Neural cell (in vitro differentiated cells): ENCODE measurements at regions not wholly inside any gene's neighbourhood (a gene's known extent, or its start where the extent isn't known, plus 50 kb on each side); places are given as distances from the start of the nearest gene placed in this dataset.

Source experiments
- H2AFZ ChIP-seq: fragments of 200-600, 300-800 bp; sonication (generic), shearing (Covaris generic); 2 replicates; pipeline ENCODE4 v1.6.0; 2014; ENCODE audit warnings: low read depth, mild to moderate bottlenecking, antibody characterized with exemption, low read length, moderate library complexity
- H3F3A ChIP-seq: fragments of 200-600 bp; shearing (Covaris generic); 2 replicates; pipeline ENCODE4 v1.6.1; 2016; ENCODE audit warnings: mild to moderate bottlenecking, moderate library complexity, mixed read lengths, antibody characterized with exemption, low read length; ENCODE audit not compliant: insufficient read depth, poor library complexity, severe bottlenecking
- H3K27ac ChIP-seq: fragments of 200-600, 300-800 bp; sonication (generic), shearing (Covaris generic); 2 replicates; pipeline ENCODE4 v1.5.1; 2014; ENCODE audit warnings: mild to moderate bottlenecking, low read length, moderate library complexity
- H3K27me3 ChIP-seq: fragments of 300-800, 200-600 bp; sonication (generic), shearing (Covaris generic); 2 replicates; pipeline ENCODE4 v1.6.0; 2014; ENCODE audit warnings: mild to moderate bottlenecking, low read depth, low read length, moderate library complexity; ENCODE audit not compliant: insufficient read depth
- H3K36me3 ChIP-seq: fragments of 300-800, 200-600 bp; sonication (generic), shearing (Covaris generic); 2 replicates; pipeline ENCODE4 v1.5.1; 2014; ENCODE audit warnings: mild to moderate bottlenecking, antibody characterized with exemption, low read length, moderate library complexity; ENCODE audit not compliant: insufficient read depth
- H3K4me2 ChIP-seq: fragments of 300-800, 200-600 bp; sonication (generic), shearing (Covaris generic); 2 replicates; pipeline ENCODE4 v1.6.0; 2014; ENCODE audit warnings: mild to moderate bottlenecking, low read length
- H3K4me3 ChIP-seq: fragments of 300-800, 200-600 bp; sonication (generic), shearing (Covaris generic); 2 replicates; pipeline ENCODE4 v1.5.1; 2014; ENCODE audit warnings: mild to moderate bottlenecking, low read length, moderate library complexity
- H3K79me2 ChIP-seq: fragments of 200-600 bp; shearing (Covaris generic); replicated peaks from 2 replicates; pipeline ENCODE4 v1.6.0; 2014; ENCODE audit warnings: mild to moderate bottlenecking, low read length, moderate library complexity; ENCODE audit not compliant: insufficient read depth
- H3K9ac ChIP-seq: fragments of 300-800, 200-600 bp; sonication (generic), shearing (Covaris generic); 2 replicates; pipeline ENCODE4 v1.6.1; 2016; ENCODE audit warnings: mild to moderate bottlenecking, low read length, mixed read lengths
- H3K9me2 ChIP-seq: fragments of 200-600 bp; shearing (Covaris generic); 2 replicates; pipeline ENCODE4 v1.6.1; 2016; ENCODE audit warnings: mild to moderate bottlenecking, low read length, mixed read lengths; ENCODE audit not compliant: insufficient read depth
- H3K9me3 ChIP-seq: fragments of 200-600, 300-800 bp; sonication (generic), shearing (Covaris generic); 2 replicates; pipeline ENCODE4 v1.6.1; 2016; ENCODE audit warnings: mild to moderate bottlenecking, mixed run types, low read length, moderate library complexity, mixed read lengths
- H4K20me1 ChIP-seq: fragments of 200-600 bp; shearing (Covaris generic); 2 replicates; pipeline ENCODE4 v1.6.1; 2016; ENCODE audit warnings: mild to moderate bottlenecking, mixed run types; ENCODE audit not compliant: insufficient read depth
- CTCF ChIP-seq: fragments of 450-650 bp; IDR thresholded peaks from 2 replicates; pipeline ENCODE4 v1.5.1; 2014; ENCODE audit warnings: antibody characterized with exemption, mild to moderate bottlenecking, moderate library complexity; ENCODE audit not compliant: poor library complexity, severe bottlenecking
- EP300 ChIP-seq: fragments of 450-650 bp; conservative IDR thresholded peaks from 2 replicates; pipeline ENCODE4 v1.6.1; 2014; ENCODE audit warnings: antibody characterized with exemption, mild to moderate bottlenecking, moderate library complexity; ENCODE audit not compliant: poor library complexity, severe bottlenecking
- EZH2 ChIP-seq: fragments of 200-600, 300-800 bp; shearing (Covaris generic), sonication (generic); IDR thresholded peaks from 2 replicates; pipeline ENCODE4 v1.6.1; 2014; ENCODE audit warnings: antibody characterized with exemption, low read length, borderline replicate concordance, mild to moderate bottlenecking; ENCODE audit not compliant: insufficient read depth, poor library complexity, severe bottlenecking
- MXI1 ChIP-seq: fragments of 450-650 bp; conservative IDR thresholded peaks from 2 replicates; pipeline ENCODE4 v1.6.1; 2014; ENCODE audit warnings: antibody characterized with exemption, mild to moderate bottlenecking; ENCODE audit not compliant: poor library complexity, severe bottlenecking
- POLR2AphosphoS5 ChIP-seq: IDR thresholded peaks from 2 replicates; pipeline ENCODE4 v1.6.1; 2012
- RAD21 ChIP-seq: fragments of 450-650 bp; conservative IDR thresholded peaks from 2 replicates; pipeline ENCODE4 v1.6.1; 2014; ENCODE audit warnings: antibody characterized with exemption, mild to moderate bottlenecking, moderate library complexity
- REST ChIP-seq: IDR thresholded peaks from 2 replicates; pipeline ENCODE4 v1.6.1; 2012; ENCODE audit warnings: borderline replicate concordance
- SMC3 ChIP-seq: fragments of 450-650 bp; conservative IDR thresholded peaks from 2 replicates; pipeline ENCODE4 v1.6.1; 2014; ENCODE audit warnings: antibody characterized with exemption, mild to moderate bottlenecking, moderate library complexity; ENCODE audit not compliant: poor library complexity
- TAF1 ChIP-seq: IDR thresholded peaks from 2 replicates; pipeline ENCODE4 v1.6.1; 2012; ENCODE audit warnings: low read depth

- no peak for TF ChIP-seq CTCF
Observed at GRCh38 chr2:223166215-223166493, 114.2 kb downstream of the KCNE4 start (continued).

DNA sequence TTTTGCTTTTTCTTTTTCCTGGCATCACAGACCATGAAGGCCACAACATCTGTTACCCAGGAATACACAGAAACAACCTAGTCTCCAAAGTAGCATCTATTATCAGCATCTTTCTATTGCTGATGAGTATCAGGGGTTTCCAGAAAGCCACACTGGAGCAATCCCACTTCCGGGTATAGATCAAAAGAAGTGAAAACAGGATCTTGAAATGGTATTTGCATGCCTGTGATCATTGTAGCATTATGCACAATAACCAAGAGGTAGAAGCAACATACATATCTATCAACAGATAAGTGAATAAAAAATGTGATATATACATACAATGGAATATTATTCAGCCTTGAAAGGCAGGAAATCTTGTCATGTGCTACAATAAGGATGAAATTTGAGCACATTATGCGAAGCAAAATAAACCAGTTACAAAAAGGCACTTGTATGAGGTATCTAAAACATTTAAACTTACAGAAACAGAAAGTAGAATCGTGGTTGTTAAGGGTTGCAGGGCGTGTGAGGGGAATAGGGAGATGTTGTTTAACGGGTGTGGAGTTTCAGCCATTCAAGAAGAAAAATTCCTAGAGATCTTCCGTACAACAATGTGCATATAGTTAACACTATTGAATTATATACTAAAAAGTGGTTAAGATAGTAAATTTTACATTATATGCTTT, 115.1 kb downstream of the KCNE4 start:
- Histone ChIP-seq H3K27me3 (no peaks in the 10 kb centered on the region), H3K36me3 (no peaks in the 10 kb centered on the region), H4K20me1 (no peaks in the 10 kb centered on the region), H3K9me3 (no peaks in the 10 kb centered on the region), H3K9me2 (no peaks in the 10 kb centered on the region), H3K4me2 (no peak overlapping the region), H2AFZ (no peak overlapping the region), H3K79me2 (no peaks in the 10 kb centered on the region), H3K27ac (no peak overlapping the region), H3F3A (no peaks in the 10 kb centered on the region), H3K9ac (no peak overlapping the region), H3K4me3 (no peak overlapping the region)
- TF ChIP-seq RAD21 (no peak), REST (no peak), TAF1 (no peak), SMC3 (no peak), EZH2 (no peak), EP300 (no peak), MXI1 (no peak), CTCF (no peak), POLR2AphosphoS5 (no peak)
